Activated CD8-positive, alpha-beta memory T cell treated with anti-CD3 and anti-CD28 coated beads, Interleukin-2, amount 10 ng/mL, durations not matched to agents 7 days and 5 days (primary cell): ENCODE measurements at regions not wholly inside any gene's neighbourhood (a gene's known extent, or its start where the extent isn't known, plus 50 kb on each side); places are given as distances from the start of the nearest gene placed in this dataset.

ENCODE experiments used
- ATAC-seq: fragments of 150-1000 bp; cut with Tn5 transposase; one replicate; pipeline ENCODE4 v1.10.0; 2021; ENCODE audit warnings: moderate library complexity
- CTCF ChIA-PET: fragments of 350-600 bp; sonication (Branson Sonifier 250); formaldehyde crosslinking; loops from one replicate; lab custom pipeline; 2021; ENCODE audit warnings: antibody characterized with exemption; lab: Charles Lee
- DNase-seq: peaks from one replicate; pipeline ENCODE4 v3.0.0-alpha.2; 2020
- H3K27ac Mint-ChIP-seq: one replicate; pipeline ENCODE4 v1.8.0; 2021; ENCODE audit warnings: mild to moderate bottlenecking, mixed read lengths
- H3K27me3 Mint-ChIP-seq: one replicate; pipeline ENCODE4 v1.8.0; 2021; ENCODE audit warnings: mixed read lengths
- H3K36me3 Mint-ChIP-seq: one replicate; pipeline ENCODE4 v1.8.0; 2021; ENCODE audit warnings: mild to moderate bottlenecking, mixed read lengths
- H3K4me1 Mint-ChIP-seq: one replicate; pipeline ENCODE4 v1.8.0; 2021; ENCODE audit warnings: mixed read lengths
- H3K4me3 Mint-ChIP-seq: one replicate; pipeline ENCODE4 v1.8.0; 2021; ENCODE audit warnings: mild to moderate bottlenecking, moderate library complexity, mixed read lengths
- H3K9me3 Mint-ChIP-seq: one replicate; pipeline ENCODE4 v1.8.0; 2022; ENCODE audit warnings: low read depth, mixed read lengths

DNA sequence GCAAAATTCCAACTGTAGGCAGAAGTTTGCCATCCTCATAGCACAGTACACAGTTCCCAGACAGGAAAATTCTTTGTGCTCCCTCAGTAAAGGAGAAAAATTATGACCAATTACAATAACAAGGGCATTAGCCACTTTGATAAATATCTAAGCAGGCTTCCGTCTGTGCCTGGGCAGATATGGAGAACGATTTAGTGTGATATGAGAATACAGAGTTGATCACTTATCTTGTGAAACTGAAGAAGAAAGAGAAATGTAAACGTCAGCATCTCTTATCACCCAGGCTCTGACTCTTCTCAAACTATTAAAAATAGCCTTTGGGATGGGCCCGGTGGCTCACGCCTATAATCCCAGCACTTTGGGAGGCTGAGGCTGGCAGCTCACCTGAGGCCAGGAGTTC, 54.5 kb upstream of the TIAM1 start:
- no peak overlapping the region for H3K4me3 Mint-ChIP-seq
- H3K27ac Mint-ChIP-seq: peak overlapping the region; percentile 57
- no peaks in the 10 kb centered on the region for H3K9me3 Mint-ChIP-seq
- CTCF ChIA-PET: interaction anchor here (0.6 to 1.1 kb wide), 3 partner anchors 21 to 244 kb away, joined by 3 read pairs; no protein-coding TSS in a partner anchor
- H3K36me3 Mint-ChIP-seq: no peaks in the 10 kb centered on the region
- no peaks in the 10 kb centered on the region for H3K27me3 Mint-ChIP-seq
- H3K4me1 Mint-ChIP-seq: peaks cover 24% of the 10 kb centered on the region
- no peak for ATAC-seq
- no peak for DNase-seq

DNA sequence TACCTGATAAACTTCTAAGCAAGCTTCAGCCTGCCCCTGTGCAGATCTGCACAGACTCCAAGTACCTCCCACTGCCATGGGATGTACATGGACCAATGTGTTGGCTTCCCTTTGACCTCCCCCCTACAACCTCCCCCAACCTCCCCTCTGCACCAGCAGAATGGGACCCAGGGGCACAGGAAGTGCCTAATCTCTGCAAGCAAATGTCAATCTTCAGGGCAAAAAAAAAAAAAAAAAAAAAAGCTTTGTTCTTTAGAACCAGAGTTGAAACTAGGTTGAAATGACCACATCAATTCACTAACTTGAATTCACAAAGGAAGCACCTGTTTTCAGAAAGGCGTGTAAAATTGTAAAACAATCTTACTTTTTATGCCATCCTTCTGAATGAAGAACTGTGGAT, 53.9 kb upstream of the TIAM1 start:
- CTCF ChIA-PET: interaction anchor here (0.6 to 1.1 kb wide), 3 partner anchors 22 to 245 kb away, joined by 3 read pairs; no protein-coding TSS in a partner anchor
- H3K27me3 Mint-ChIP-seq: no peaks in the 10 kb centered on the region
- no peaks in the 10 kb centered on the region for H3K9me3 Mint-ChIP-seq
- peak; percentile 43 for DNase-seq
- no peak overlapping the region for H3K4me3 Mint-ChIP-seq
- peak; percentile 49 for ATAC-seq
- H3K27ac Mint-ChIP-seq: no peak overlapping the region
- H3K4me1 Mint-ChIP-seq: peaks cover 26% of the 10 kb centered on the region
- peaks cover 2% of the 10 kb centered on the region for H3K36me3 Mint-ChIP-seq

GRCh38 chr21:31397515-31397926, 53.5 kb upstream of the TIAM1 start:
- H3K4me3 Mint-ChIP-seq: no peak overlapping the region
- H3K4me1 Mint-ChIP-seq: peaks cover 26% of the 10 kb centered on the region
- DNase-seq (no peak), ATAC-seq (no peak)
- no peaks in the 10 kb centered on the region for H3K9me3 Mint-ChIP-seq
- CTCF ChIA-PET: interaction anchor here (1.1 kb wide), 1 partner anchor 63 kb away, joined by 3 read pairs; no protein-coding TSS in a partner anchor
- H3K27me3 Mint-ChIP-seq: no peaks in the 10 kb centered on the region
- H3K27ac Mint-ChIP-seq: no peak overlapping the region
- peaks cover 2% of the 10 kb centered on the region for H3K36me3 Mint-ChIP-seq

DNA sequence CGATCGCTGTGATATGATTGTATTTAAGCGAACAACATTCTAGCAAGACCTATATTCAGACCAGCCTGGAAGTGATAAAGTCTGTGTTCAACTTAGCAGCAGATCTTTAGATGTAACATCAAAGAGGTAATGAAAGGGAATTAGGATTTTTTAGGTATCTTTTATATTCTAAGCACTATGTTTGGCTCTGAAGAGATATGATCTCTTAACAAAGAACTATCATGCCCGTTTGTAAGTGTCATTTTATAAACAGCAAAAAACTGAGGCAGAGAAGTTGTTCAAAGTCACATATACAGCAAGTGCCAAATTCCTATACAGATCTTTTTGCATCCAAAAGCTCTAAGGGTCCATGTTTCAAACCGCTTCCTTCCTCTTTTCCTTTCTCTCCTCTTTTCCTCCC, 53.0 kb upstream of the TIAM1 start:
- Mint-ChIP-seq H3K36me3 (peaks cover 2% of the 10 kb centered on the region), H3K4me1 (peaks cover 26% of the 10 kb centered on the region), H3K27me3 (no peaks in the 10 kb centered on the region), H3K27ac (no peak overlapping the region), H3K9me3 (no peaks in the 10 kb centered on the region), H3K4me3 (no peak overlapping the region)
- CTCF ChIA-PET: no interaction called here
- DNase-seq: no peak
- no peak for ATAC-seq

GRCh38 chr21:31396399-31396798, 52.3 kb upstream of the TIAM1 start:
- Mint-ChIP-seq H3K9me3 (no peaks in the 10 kb centered on the region), H3K4me1 (peaks cover 26% of the 10 kb centered on the region), H3K27ac (no peak overlapping the region), H3K4me3 (no peak overlapping the region), H3K27me3 (no peaks in the 10 kb centered on the region), H3K36me3 (peaks cover 2% of the 10 kb centered on the region)
- no peak for DNase-seq
- CTCF ChIA-PET: no interaction called here
- no peak for ATAC-seq

- H3K9me3 Mint-ChIP-seq: no peaks in the 10 kb centered on the region
These were observed 51.7 kb upstream of the TIAM1 start for GRCh38 chr21:31395791-31396190.

DNA sequence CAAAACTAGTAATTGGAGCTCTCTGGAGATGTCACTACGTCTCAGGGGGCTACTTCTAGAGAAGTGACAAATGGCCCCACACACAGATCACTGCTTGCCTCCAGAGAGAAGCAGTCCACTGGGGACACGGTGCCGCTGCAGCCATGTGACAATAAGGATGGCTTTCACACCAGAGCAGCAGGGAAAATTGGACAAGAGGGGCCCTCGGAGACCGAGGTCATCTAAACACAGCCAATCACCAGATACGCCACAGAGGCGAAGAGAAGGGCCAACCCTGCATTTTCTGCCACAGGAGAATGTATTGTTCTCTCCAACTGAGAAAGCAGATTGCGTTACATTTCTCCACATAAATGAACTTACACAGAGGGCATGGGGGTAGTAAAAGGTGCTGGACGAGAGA, 51.2 kb upstream of the TIAM1 start:
- Mint-ChIP-seq H3K36me3 (peaks cover 2% of the 10 kb centered on the region), H3K27ac (no peak overlapping the region), H3K4me1 (peaks cover 26% of the 10 kb centered on the region), H3K27me3 (peaks cover 3% of the 10 kb centered on the region), H3K4me3 (no peak overlapping the region), H3K9me3 (no peaks in the 10 kb centered on the region)
- ATAC-seq (no peak), DNase-seq (no peak)
- CTCF ChIA-PET: no interaction called here

More at GRCh38 chr21:31395791-31396190, 51.7 kb upstream of the TIAM1 start:
- Mint-ChIP-seq H3K27me3 (no peaks in the 10 kb centered on the region), H3K4me1 (peaks cover 26% of the 10 kb centered on the region), H3K4me3 (no peak overlapping the region), H3K27ac (no peak overlapping the region), H3K36me3 (peaks cover 2% of the 10 kb centered on the region)
- CTCF ChIA-PET: no interaction called here
- ATAC-seq (no peak), DNase-seq (no peak)

DNA sequence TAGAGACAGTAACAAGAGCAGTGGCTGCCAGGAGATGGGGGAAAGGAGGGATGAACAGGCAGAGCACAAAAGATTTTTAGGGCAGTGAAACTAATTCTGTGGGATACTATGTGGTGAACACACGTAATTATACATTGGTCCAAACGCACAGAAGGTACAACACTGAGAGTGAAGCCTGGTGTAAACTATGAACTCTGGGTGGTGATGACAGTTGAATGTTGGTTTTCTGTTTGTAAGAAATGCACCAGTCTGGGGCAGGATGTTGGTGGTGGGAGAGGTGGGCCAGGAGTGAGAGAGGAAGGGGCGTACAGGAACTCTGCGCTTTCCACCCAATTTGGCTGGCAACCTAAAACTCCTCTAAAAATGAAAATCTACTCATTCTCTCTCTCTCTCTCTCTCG, 50.2 kb upstream of the TIAM1 start:
- ATAC-seq (peak; percentile 61), DNase-seq (no peak)
- no peaks in the 10 kb centered on the region for H3K9me3 Mint-ChIP-seq
- peak overlapping the region; percentile 6 for H3K27ac Mint-ChIP-seq
- no peak overlapping the region for H3K4me3 Mint-ChIP-seq
- CTCF ChIA-PET: interaction anchor here (1.2 kb wide), 1 partner anchor 186 kb away, joined by 3 read pairs; no protein-coding TSS in a partner anchor
- peaks cover 26% of the 10 kb centered on the region for H3K4me1 Mint-ChIP-seq
- peaks cover 4% of the 10 kb centered on the region for H3K27me3 Mint-ChIP-seq
- H3K36me3 Mint-ChIP-seq: peaks cover 2% of the 10 kb centered on the region
